Osteocyte (in vitro differentiated cells): ENCODE measurements at regions not wholly inside any gene's neighbourhood (a gene's known extent, or its start where the extent isn't known, plus 50 kb on each side); places are given as distances from the start of the nearest gene placed in this dataset.
A peak's percentile ranks its signal among the peaks of the same experiment; 100 is the strongest.

Experiments
- DNase-seq: peaks from one replicate; pipeline ENCODE4 v3.0.0; 2021; ENCODE audit warnings: mixed read lengths; ENCODE audit not compliant: unreplicated experiment; ENCODE audit errors: extremely low spot score
- H3K27ac Mint-ChIP-seq: one replicate; pipeline ENCODE4 v1.8.0; 2021; ENCODE audit warnings: mild to moderate bottlenecking, mixed read lengths; ENCODE audit not compliant: unreplicated experiment
- H3K27me3 Mint-ChIP-seq: one replicate; pipeline ENCODE4 v1.8.0; 2021; ENCODE audit warnings: mixed read lengths; ENCODE audit not compliant: unreplicated experiment
- H3K36me3 Mint-ChIP-seq: one replicate; pipeline ENCODE4 v1.8.0; 2021; ENCODE audit warnings: mixed read lengths; ENCODE audit not compliant: unreplicated experiment
- H3K4me1 Mint-ChIP-seq: one replicate; pipeline ENCODE4 v1.8.0; 2021; ENCODE audit warnings: mixed read lengths; ENCODE audit not compliant: unreplicated experiment
- H3K4me3 Mint-ChIP-seq: one replicate; pipeline ENCODE4 v1.8.0; 2021; ENCODE audit warnings: mild to moderate bottlenecking, moderate library complexity, mixed read lengths; ENCODE audit not compliant: unreplicated experiment
- H3K9me3 Mint-ChIP-seq: one replicate; pipeline ENCODE4 v1.8.0; 2021; ENCODE audit warnings: mixed read lengths; ENCODE audit not compliant: unreplicated experiment
- CTCF ChIP-seq: fragments of 200-600 bp; sonication (generic); IDR thresholded peaks from 2 replicates; pipeline ENCODE4 v1.5.0; 2021; ENCODE audit warnings: antibody characterized with exemption, mild to moderate bottlenecking, moderate library complexity

- H3K36me3 Mint-ChIP-seq, result no peaks in the 10 kb centered on the region
- DNase-seq, result no peak
- H3K27me3 Mint-ChIP-seq, result peaks cover 11% of the 10 kb centered on the region
- TF ChIP-seq CTCF, result no peak
- peaks cover 15% of the 10 kb centered on the region for H3K4me1 Mint-ChIP-seq
- no peaks in the 10 kb centered on the region for H3K9me3 Mint-ChIP-seq
- H3K27ac Mint-ChIP-seq, result peak overlapping the region; percentile 60
- no peak overlapping the region for H3K4me3 Mint-ChIP-seq
Measured at GRCh38 chr1:212518188-212519054, 85.7 kb downstream of the NENF start.

GRCh38 chr1:212519131-212519530, 86.4 kb downstream of the NENF start:
- Mint-ChIP-seq H3K4me1 (peaks cover 9% of the 10 kb centered on the region), H3K4me3 (no peak overlapping the region), H3K27ac (peak overlapping the region; percentile 41), H3K27me3 (peaks cover 11% of the 10 kb centered on the region), H3K36me3 (no peaks in the 10 kb centered on the region), H3K9me3 (no peaks in the 10 kb centered on the region)
- TF ChIP-seq CTCF, result no peak
- no peak for DNase-seq

GRCh38 chr1:212520299-212520698, 87.6 kb downstream of the NENF start:
- H3K4me3 Mint-ChIP-seq, result no peak overlapping the region
- no peaks in the 10 kb centered on the region for H3K36me3 Mint-ChIP-seq
- no peak for DNase-seq
- peaks cover 11% of the 10 kb centered on the region for H3K27me3 Mint-ChIP-seq
- no peak for TF ChIP-seq CTCF
- no peak overlapping the region for H3K27ac Mint-ChIP-seq
- H3K9me3 Mint-ChIP-seq, result no peaks in the 10 kb centered on the region
- peaks cover 8% of the 10 kb centered on the region for H3K4me1 Mint-ChIP-seq

GRCh38 chr1:212520746-212521145, 87.8 kb upstream of the ATF3 start:
- no peak overlapping the region for H3K27ac Mint-ChIP-seq
- DNase-seq, result no peak
- H3K9me3 Mint-ChIP-seq, result no peaks in the 10 kb centered on the region
- H3K36me3 Mint-ChIP-seq, result no peaks in the 10 kb centered on the region
- peaks cover 7% of the 10 kb centered on the region for H3K4me1 Mint-ChIP-seq
- H3K4me3 Mint-ChIP-seq, result no peak overlapping the region
- peaks cover 11% of the 10 kb centered on the region for H3K27me3 Mint-ChIP-seq
- TF ChIP-seq CTCF, result no peak

GRCh38 chr1:212525479-212526110, 83.0 kb upstream of the ATF3 start:
- Mint-ChIP-seq H3K27me3 (peaks cover 22% of the 10 kb centered on the region), H3K4me3 (no peak overlapping the region), H3K36me3 (no peaks in the 10 kb centered on the region), H3K27ac (no peak overlapping the region), H3K4me1 (peaks cover 3% of the 10 kb centered on the region), H3K9me3 (no peaks in the 10 kb centered on the region)
- DNase-seq, result peak; percentile 74
- TF ChIP-seq CTCF, result no peak
